HG03103 (cell line): ENCODE measurements at regions not wholly inside any gene's neighbourhood (a gene's known extent, or its start where the extent isn't known, plus 50 kb on each side); places are given as distances from the start of the nearest gene placed in this dataset.
"Not testable (repeated sequence)": the region's sequence is repeated elsewhere in the genome, so short reads cannot be mapped to it uniquely, and the experiment has no call there.

ENCODE experiments used
- ATAC-seq: cut with Tn5 transposase; IDR thresholded peaks from one replicate; pipeline ENCODE4 v1.9.1; 2021; ENCODE audit warnings: low read depth; ENCODE audit not compliant: unreplicated experiment

DNA sequence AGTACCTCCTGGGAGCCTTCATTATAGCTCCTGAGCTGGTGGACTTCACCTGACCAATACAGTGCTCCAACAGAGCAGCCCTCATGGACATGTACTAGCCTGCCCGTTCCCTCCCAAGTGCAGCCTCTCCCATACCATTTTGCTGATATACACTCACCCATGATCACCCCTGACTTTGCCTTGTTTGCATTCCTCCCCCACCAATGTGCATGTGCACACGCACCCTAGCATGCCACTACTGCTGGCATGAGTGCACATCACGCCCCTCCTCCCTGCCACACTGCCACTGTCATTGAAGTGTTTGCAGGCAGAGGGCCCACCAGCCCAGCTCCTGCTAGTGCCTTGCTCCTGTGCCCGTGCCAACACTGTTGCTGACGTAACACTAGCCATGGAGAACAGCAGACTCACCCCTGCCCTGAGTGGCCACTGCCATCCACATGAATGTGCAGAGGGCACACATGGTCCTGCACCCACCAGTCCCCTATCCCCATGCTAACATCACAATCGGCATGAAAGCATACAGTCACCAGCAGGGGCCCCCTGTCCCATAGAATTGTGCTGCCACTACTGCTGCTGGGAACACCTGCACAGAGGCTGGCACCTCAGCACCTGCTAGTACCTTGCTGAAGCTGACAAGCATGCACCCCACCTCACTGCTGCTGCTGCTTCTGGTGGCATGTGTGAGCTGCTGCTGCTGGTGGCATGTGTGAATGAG, 110.3 kb downstream of the SINHCAF start:
- ATAC-seq, result no peak

DNA sequence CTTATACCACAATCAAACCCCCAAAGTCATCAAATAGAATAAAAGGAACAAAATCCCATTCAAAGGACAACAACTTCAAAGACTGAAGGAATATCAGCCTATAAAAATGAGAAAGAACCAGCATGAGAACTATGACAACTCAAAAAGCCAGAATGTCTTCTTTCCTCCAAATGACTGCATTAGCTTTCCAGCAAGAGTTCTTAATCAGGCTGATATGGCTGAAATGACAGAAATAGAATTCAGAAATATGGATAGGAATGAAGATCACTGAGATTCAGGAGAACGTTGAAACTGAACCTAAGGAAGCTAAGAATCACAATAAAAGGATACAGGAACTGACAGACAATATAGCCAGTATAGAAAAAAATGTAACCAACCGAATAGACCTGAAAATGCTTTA, 109.5 kb downstream of the SINHCAF start:
- ATAC-seq, result no peak

DNA sequence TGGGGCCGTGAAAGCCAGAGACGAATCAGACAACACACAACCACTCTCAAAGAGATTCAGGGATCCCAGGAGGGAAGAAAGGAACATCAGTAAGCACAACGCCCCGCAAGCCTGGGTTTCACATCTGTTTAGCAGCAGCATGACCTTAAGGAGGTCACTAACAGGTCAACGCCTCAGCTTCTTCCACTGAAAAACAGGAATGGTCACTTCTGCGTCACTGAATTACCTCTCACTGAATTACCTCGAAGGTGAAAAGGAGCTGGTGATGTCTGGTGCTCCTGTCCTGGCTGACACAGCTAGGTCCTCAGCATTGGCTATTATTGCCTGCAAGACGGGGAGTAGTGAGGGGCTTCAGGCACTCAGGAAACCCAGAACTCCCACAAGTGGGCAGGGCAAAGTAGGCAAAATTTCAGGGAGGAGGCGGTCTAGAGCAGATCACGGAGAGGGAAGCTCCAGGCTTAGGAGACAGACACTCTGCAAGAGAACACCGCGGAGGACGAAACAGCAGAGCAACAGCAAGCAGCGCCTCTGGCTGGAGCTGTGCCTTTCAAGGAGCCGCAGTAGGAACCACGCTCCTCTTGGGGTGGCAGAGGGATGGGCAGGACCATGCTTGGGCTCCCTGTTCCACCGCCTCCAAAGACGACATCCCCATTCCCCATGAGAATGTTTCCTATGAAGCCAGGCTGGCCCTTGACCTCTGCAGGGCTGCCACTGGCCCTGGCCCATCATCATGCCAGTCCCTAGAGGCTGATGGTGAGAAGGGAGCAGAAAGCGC, 108.4 kb downstream of the SINHCAF start:
- no peak for ATAC-seq

DNA sequence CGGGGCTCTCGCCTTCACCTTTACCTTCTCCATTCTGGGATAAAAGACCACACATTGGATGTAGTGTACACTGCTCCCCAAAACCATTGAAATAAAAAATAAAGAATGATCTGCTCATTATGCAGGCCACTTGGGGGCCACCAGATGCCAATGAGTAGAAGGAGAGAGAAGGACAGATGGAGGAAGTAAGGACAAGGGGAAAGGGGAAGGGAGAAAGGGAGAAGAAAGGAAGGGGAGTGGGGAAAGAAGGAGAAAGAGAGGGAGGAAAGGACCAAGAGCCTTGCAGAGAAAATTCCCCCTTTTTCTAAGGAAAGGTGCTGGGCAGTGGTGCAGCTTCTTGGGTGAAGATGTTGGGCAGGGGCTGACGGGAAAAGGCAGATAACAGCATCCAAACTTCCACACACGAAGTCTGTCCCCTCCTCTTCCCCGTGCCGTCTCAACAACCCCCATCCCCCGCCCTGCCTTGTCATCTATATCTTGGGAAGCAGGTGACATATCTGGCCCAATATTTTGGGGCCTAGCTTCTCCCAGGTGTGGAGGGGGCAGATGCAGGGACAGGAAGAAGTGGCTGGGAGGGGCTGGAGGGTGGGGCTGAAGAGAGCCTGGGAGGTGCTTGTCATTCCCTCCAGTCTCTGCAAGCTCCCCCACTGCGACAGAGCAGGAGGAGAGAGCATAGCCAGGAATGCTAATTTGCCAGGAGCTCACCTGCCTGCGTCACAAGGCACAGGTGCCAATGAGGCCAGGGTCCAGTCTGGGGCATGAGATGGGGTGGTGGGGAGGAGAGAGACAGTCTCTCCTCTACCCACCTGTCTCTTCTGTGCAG, 107.5 kb downstream of the SINHCAF start:
- ATAC-seq, result no peak

DNA sequence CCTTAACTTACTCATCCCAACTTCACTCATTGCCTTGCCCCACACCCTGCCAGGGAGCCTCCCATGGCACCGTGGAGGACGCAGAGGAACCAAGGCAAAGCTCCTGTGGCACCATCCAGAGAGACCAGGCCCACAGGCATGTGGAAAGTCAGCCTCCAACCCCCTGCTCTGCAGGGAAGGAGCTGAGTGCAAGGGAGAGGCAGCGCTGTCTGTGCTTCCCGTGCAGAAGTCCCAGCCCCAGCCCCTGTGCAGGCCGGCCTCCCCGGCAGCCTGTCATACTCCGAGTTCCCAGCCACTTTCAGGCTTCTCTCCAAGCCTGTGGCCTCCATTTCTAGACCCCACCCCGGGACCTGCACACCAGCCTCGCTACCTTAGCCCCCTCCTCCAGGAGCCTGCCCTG, 106.4 kb downstream of the SINHCAF start:
- no peak for ATAC-seq

DNA sequence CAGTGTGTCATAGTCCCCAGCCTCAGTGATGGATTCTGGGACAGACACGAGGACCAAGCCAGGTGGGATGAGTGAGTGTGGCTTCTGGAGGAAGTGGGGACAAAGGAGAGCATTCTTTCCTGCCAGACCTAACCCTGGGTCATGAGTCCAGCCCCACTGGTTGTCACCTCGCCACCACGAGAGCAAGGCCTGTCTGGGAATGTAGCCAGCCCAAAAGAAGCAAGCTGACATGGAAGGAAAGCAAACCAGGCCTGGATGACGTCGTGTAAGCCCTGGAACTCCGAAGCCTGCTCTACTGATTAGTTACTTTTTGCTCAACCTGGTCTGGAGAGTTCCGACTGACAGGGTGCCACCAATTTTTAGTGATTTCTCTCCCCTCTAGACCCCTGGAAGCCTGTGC, 105.9 kb downstream of the SINHCAF start:
- no peak for ATAC-seq

DNA sequence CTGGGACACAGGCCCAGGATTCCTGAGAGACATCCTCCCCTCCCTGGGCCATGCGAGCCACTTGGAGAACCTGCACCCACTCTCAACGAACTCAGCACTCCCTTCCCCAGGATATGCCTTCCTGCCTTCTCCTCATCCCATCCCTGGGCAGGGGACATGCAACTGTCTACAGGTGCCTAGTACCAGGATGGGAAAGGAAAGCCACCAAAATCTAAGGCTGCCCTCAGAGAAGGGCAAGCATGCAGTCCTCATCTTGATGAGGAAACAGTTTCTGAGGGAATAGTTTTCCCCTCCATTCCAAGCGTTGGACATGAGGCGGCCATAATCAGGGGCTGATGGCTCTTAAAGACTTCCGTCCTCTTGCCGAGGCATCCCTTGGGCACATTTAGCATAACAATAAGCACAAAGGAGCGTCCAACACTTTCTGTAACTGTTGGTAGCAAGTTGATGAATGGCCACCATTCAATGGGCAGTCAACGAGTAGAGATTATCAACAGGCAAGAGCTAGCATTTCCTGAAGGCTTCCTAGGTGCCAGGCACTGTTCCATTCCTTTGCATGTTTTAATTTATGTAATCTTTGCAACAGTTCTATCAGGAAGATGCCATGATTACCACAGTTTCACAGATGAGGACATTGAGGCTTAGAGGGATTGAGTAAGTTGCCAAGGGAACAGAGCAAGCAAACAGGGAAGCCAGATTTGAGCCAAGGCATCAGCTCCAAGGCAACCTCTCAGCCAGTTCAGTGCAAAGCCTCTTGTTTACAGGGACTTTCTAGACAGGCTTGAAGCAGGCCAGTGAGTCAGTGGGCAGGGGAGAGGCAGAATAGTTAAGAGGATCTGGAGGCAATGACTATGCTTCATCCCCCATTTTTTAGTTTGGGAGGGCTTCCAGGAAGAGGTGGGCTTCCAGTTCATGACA, 105.1 kb downstream of the SINHCAF start:
- ATAC-seq, result no peak

DNA sequence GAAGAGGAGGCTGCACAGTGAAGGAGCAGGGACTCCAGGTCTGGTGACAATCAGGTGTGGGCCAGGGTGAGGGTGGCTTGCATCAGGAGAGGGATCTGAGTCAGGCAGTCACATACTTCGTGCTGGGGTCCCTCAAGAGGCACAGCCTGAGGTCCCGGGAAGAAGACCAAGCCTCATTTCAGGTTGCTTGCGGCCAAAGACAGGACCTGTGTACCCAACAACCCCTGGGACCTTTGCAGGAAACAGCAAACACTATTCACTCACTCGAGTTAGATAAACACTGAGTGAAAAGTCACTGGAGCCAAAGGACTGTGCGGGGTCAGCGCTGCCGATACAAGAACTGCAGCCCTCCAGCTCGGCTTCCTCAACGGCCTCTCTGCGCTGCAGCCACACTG, 104.4 kb downstream of the SINHCAF start:
- no peak for ATAC-seq

DNA sequence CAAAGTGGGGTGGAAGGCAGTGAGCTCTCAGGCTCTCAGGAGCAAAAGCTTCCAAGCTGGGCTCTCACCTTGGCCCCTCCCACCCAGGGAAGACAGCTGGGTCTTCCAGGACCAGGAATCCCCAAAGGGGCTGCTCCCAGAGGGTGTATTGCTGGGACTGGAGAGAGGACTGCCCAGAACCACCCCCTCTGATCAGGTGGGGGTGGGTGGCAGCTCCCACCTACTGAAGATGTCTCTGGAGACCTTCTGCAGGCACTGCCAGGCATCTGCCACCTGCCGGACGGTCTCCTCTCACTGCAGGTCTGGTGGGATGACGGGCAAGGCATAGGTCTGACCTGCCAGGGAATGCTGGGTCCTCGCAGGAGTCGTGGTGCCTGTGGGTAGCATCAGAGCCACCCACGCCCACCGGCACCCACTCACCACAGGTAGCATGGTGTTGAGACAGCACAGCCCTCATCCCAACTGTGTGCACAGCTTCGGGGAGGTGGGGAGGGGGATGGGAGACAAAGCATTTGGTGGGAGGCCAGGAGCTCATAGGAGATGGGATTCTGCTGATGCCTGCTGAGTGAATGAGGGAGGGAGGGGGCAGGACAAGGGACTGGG, 103.2 kb downstream of the SINHCAF start:
- ATAC-seq, result no peak

DNA sequence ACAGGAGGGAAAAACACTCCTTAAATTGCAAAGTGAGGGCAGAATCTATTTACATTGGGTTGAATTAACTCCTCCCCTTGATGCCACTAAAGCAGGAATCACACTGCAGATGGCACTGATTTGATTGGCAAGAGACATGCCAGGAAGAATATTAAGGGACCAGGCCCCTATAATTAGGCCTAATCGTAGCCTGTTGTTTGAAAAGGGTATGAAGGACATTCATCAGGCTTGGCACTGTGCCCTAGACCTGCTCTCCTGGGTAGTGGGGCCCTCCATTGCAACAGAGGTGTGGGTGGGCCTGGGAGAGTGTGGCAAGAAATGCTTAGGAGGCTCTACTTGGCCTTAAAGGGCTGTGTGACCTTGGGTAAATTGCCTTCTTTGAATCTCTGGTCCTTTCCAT, 102.3 kb downstream of the SINHCAF start:
- ATAC-seq, result not testable (repeated sequence)

DNA sequence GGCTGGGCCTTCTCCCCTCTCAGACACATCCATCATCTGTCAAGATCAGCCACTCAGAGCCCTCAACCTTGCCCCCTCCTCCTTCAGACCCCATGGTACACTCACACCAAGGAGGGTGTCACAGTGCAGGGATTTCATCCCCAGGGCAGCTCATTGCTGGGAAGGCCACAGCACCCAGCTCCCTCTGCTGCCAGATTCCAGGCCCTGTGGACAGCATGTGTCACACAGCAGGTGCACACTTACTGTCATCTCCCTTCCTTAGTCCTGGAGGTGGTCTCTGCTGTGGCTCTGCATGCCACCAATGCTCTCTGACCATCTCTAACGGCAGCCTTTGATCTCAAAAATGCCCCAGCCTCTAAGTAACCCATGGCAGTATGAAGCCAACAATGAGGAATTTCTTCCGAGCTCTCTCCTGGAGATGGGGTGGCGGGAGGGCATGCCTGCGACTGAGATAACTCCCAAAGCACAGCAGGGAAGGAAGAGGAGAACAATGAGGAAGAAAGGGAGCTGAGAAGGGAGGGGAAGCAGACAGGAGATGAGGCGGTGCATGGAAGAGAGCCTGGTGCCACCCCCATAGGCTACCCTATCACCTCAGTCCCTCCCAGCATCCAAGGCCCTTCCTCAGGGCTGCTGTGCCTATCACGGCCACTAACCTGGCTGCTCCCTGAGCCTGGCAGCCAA, 101.0 kb downstream of the SINHCAF start:
- no peak for ATAC-seq

DNA sequence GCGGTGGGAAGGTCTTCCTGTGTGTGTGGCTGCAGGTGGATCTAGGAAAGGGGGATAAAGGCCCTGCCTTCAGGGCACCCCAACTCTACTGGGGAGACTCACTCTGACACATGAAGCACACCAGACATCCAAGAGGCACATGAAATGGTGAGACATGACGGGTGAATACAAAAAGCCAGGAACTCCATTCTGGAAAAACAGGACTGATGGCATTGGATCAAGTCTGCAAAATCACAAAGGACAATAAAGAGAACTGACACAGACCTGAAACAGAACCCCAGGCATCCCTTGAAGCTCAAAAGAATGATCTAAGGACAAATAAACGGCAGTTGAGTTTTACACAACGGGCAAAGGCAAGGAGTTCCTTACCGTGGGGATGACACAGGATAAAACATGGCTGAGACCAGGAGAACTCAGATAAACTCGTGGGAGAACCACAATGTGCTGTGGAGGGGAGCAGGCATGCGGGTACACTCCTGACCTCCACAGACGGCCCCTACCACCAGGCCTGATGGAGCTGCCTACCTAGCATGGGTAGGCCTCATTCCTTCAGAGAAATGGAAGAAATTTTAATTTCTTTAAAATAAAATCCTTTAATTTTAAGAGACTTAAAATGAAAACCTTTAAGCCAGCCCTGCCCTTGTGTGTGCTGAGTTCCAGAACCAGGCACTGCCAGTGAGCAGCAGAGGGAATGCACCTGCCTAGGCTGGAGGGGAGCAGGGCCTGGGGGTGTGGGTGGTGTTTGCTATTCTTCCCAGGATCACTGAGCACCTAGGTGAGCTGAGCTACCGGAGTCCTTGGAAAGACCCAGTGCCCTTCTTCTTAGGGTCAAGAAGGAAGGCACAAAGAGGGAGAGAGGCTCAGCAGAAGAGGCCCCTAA, 100.1 kb downstream of the SINHCAF start:
- no peak for ATAC-seq

DNA sequence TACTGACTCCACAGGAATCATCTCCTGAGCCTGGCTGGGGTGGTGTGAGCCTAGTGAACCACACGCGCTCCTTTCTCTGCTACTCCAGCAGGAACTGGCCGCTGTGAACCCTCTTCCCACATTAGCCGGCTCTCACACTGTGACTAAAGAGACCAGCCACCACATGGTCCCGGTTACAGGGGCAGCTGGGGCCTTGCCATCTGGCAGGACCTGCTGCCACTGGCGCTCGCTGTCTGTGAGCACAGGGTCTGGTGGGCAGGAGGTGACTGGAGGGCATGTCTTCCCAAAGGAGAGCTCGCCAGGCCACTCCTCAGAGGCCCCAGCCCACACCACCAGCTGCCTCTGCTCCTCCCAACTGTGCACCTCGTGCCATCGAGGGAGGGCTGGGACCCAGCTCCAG, 99.3 kb downstream of the SINHCAF start:
- no peak for ATAC-seq

DNA sequence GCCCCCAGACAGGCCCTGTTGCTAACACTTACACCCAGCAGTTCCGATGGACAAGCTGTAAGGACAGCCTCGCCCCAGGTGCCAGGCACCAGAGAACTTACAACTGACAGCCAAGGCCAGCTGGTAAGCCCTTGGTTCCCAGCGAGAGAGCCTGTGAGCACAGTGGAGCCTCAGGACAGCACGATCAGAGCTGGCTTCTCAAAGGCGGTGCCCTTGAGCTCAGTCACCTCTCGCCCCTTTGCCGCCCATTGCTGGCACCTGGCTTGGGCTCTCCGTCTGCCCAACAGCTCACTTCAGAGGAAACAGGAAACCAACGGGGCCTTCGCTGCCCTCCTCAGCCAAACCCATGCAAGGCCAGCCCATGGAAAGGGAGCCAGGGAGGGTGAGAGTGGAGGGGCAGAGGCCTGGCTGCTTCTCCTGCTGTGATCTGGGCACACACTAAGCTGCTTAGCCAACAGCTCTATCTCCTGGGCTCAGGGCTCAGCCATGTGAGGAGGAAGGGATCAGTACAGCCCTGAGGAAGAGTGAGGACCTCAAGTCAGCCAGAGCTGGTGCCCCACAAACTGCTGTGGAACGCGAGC, 98.5 kb downstream of the SINHCAF start:
- ATAC-seq, result no peak

DNA sequence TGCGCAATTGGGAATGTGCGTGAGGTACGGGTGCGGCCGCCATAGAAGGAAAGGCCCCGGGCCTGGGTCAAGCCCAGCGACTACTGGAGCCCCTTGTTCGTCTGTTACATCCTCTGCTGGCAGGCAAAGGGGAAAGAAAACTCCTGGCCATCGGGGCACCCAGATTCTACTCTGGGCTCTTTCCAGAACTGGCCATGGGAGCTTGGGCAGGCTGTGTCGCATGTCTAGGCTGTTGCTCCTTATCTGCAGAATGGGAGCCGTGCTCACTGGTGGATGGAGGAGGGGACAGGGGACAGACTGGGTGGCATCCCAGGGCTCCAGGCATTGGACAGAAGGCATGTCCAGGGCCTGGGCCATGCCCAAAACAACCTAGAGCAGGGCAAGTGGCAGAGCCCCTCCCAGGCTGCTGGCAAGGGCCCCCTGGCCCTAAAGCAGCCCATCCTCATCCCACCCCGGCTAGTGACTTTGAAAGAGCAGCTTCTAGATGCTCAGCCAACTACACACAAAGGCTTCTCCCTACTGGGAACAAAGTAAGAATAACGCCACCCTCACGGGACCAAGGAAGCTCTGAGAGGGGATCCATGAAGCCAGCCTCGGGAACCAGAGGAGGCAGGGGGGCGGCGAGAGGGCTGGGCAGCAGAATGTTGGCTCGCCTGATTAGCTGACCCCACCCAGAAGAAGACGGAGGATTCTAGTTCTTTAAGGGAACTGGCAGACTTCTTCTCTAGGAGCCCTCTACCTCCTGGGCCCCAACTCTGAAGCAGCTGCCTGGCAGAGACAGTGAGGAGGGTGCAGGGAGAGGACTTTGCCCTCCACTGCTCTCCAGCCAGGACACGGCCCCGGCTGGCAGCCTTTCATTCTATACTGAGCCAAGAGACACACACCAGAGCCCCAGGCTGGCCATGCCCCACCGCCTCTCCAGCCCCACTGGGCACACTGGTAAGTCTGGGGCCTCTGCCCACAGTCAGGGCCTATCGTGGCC, 96.8 kb downstream of the SINHCAF start:
- no peak for ATAC-seq

DNA sequence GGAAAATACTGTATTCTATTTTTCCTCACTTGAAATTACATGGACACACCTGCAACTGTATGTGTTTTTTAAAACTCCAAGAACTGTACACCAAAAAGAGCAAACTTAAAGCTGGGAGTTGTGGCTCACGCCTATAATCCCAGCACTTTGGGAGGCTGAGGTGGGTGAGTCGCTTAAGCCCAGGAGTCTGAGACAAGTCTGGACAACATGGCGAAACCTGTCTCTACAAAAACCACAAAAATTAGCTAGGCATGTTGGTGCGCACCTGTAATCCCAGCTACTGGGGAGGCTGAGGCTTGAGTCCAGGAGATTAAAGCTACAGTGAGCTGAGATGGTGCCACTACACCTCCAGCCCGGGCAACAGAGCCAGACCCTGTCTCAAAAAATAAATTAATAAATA, 95.9 kb downstream of the SINHCAF start:
- no peak for ATAC-seq
